BJ (cell line): ENCODE measurements at regions not wholly inside any gene's neighbourhood (a gene's known extent, or its start where the extent isn't known, plus 50 kb on each side); places are given as distances from the start of the nearest gene placed in this dataset.

Source experiments
- CTCF ChIA-PET: fragments of 350-600 bp; formaldehyde crosslinking; extraction: SDS; loops from one replicate; lab custom pipeline; 2021; ENCODE audit warnings: antibody characterized with exemption, inconsistent platforms; lab: Yijun Ruan, JAX
- POLR2A ChIA-PET: fragments of 300-600 bp; sonication (Branson Sonifier 250); formaldehyde crosslinking; extraction: SDS; loops from one replicate; lab custom pipeline; 2021; ENCODE audit warnings: antibody characterized with exemption; lab: Charles Lee
- DNase-seq: peaks from one replicate; pipeline ENCODE4 v3.0.0-alpha.2; 2011; ENCODE audit warnings: low read depth
- H3K27me3 ChIP-seq: 2 replicates; pipeline ENCODE4 v1.6.0; 2011; ENCODE audit warnings: low read length; ENCODE audit not compliant: control insufficient read depth, insufficient read depth
- H3K36me3 ChIP-seq: 2 replicates; pipeline ENCODE4 v1.5.1; 2011; ENCODE audit warnings: low read length; ENCODE audit not compliant: control insufficient read depth, insufficient read depth
- H3K4me3 ChIP-seq: 2 replicates; pipeline ENCODE4 v1.5.1; 2011; ENCODE audit warnings: low read depth, mild to moderate bottlenecking, control low read depth, low read length
- TF ChIP-seq, protein P1 (sequence below): IDR thresholded peaks from 2 replicates; pipeline ENCODE4 v1.5.1; 2011; ENCODE audit warnings: low read depth, mild to moderate bottlenecking, control low read depth, inconsistent platforms, low read length, moderate library complexity; ENCODE audit not compliant: insufficient read depth

DNA sequence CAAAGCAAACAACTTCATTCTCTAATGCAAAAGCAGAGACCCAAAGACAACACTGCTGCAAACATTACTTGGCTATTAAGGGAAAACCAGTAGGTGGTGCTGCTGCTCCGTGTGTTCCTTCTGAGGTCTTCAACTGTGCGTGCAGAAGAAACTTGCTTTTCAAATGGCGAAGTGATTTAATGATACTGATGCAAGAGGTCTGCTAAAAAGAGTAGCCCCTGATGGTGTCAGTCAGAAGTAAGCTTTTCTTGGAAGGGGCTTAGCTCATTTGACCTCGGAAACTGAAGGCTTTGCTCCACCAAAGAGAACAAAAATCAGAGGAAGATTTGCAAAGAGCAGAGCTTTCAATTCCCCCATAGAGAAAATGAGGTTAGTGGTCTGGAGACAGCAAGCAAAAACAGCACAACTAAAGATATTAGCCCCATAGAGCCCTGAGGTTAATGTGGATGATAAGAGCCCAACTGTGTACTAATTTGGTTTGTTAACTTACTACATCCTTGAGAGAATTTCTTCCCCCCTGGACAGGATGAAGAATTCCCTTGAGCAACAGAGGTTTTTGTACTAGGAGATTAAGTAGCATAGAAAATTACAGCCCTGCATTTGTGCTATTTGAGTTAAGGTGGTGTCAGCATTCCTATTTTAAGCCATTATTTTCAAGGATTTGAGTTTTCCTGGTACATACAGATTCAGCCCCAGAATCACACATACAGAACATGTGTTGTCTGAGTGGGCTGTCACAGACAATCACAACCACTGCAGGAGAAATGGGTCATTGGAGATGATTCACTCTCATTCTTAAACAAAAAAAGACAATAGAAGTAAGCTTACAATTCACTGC lies 153.2 kb upstream of the C9orf72 start:
- TF ChIP-seq, protein P1, sequence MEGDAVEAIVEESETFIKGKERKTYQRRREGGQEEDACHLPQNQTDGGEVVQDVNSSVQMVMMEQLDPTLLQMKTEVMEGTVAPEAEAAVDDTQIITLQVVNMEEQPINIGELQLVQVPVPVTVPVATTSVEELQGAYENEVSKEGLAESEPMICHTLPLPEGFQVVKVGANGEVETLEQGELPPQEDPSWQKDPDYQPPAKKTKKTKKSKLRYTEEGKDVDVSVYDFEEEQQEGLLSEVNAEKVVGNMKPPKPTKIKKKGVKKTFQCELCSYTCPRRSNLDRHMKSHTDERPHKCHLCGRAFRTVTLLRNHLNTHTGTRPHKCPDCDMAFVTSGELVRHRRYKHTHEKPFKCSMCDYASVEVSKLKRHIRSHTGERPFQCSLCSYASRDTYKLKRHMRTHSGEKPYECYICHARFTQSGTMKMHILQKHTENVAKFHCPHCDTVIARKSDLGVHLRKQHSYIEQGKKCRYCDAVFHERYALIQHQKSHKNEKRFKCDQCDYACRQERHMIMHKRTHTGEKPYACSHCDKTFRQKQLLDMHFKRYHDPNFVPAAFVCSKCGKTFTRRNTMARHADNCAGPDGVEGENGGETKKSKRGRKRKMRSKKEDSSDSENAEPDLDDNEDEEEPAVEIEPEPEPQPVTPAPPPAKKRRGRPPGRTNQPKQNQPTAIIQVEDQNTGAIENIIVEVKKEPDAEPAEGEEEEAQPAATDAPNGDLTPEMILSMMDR = peak; percentile 76
- no peak for DNase-seq
- ChIA-PET POLR2A (no interaction called here), CTCF (interaction anchor here (0.8 to 4.3 kb wide), 11 partner anchors 10 to 355 kb away, joined by 3 to 68 read pairs (median 4); no protein-coding TSS in a partner anchor)
- Histone ChIP-seq H3K4me3 (no peak overlapping the region), H3K27me3 (no peaks in the 10 kb centered on the region), H3K36me3 (no peaks in the 10 kb centered on the region)

DNA sequence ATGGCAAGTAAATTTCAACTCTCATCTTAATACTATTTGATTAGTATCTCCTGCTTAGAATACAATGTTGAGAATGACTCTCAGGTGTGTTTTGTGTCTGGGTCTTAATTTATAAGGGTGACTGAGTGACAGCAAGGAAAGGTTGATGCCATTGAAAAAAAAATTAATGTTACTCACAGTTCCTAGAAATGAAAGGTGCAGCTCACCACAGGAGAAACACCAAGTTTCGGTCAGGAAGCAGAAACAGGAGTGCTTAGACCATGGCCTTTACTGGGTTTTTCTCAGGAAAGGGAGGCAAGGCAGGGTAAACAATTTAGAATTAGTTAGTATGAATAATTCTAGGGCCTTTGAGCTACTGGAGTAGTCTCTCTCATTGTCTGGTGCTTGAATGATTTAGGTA lies 159.2 kb upstream of the C9orf72 start:
- Histone ChIP-seq H3K4me3 (no peak overlapping the region), H3K27me3 (no peaks in the 10 kb centered on the region), H3K36me3 (no peaks in the 10 kb centered on the region)
- TF ChIP-seq, protein P1 = no peak
- no peak for DNase-seq
- ChIA-PET POLR2A (no interaction called here), CTCF (interaction anchor here (3.1 kb wide), 1 partner anchor 341 kb away, joined by 11 read pairs; no protein-coding TSS in a partner anchor)

DNA sequence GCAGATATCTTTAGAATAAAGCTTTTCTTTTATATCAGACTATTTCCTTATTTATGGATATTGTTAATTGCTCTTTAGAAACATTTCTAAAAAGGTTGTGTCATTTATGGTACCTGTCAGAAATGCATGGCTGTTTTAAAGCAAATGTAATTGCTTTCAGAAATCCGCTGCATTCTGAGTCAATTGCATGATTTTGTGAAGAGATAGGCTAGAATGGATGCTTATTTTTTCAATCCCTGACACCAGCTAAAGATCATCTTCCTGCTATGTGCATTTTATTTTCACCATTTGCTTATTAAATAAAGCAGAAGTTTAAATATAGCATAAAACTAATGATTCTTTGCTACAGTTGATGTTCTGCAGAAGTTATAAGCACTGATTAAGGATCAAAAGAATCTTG lies 170.2 kb upstream of the C9orf72 start:
- ChIA-PET POLR2A (no interaction called here), CTCF (interaction anchor here (0.6 to 0.9 kb wide), 2 partner anchors 17 to 255 kb away, joined by 4 read pairs; no protein-coding TSS in a partner anchor)
- no peak for DNase-seq
- no peaks in the 10 kb centered on the region for H3K36me3 ChIP-seq
- no peaks in the 10 kb centered on the region for H3K27me3 ChIP-seq
- no peak overlapping the region for H3K4me3 ChIP-seq
- TF ChIP-seq, protein P1 = no peak

DNA sequence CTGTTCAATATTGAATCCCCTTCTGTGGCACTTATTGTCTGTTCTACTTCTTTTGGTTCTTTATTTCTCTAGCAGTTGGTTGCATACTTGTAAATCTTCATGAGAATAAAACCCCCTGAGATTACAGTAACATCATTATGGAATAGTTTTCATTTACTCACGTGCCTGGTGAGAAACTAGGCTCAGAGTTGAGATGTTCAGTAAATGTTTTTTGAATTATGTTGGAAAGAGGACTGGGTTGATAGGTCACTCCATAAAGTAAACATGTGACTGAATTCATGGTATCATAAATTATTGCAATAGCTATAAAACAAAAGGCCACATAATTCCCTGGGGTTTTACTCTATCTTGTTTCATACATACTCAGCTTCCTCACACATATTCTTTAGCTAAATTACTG lies 174.2 kb upstream of the C9orf72 start:
- CTCF ChIA-PET = interaction anchor here (0.8 kb wide), 1 partner anchor 73 kb away, joined by 3 read pairs; no protein-coding TSS in a partner anchor

DNA sequence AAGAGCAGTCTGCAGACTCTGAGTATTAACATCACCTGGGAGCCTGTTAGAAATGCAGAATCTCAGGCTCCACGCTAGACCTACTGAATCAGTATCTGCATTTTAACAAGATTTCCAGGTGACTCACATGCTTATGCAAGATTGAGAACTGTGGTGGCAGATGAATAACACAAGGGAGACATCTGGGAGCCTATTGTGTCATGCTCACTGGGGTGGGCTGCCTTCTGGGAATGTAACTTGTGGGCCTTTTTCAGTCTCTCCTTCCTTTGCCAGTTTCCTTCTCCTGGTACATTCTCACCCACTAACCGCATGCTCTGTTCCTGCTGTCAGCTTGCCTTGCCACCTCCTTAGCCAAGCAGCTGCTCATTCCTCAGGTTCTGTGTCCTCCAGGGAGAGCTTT lies 176.6 kb upstream of the C9orf72 start:
- CTCF ChIA-PET = no interaction called here
- no peak overlapping the region for H3K4me3 ChIP-seq
- TF ChIP-seq, protein P1 = no peak
- no peaks in the 10 kb centered on the region for H3K27me3 ChIP-seq
- no peak for DNase-seq
- POLR2A ChIA-PET = no interaction called here
- H3K36me3 ChIP-seq = no peaks in the 10 kb centered on the region

More for the DNA sequence above, 174.2 kb upstream of the C9orf72 start:
- TF ChIP-seq, protein P1 = no peak
- Histone ChIP-seq H3K36me3 (no peaks in the 10 kb centered on the region), H3K4me3 (no peak overlapping the region), H3K27me3 (no peaks in the 10 kb centered on the region)
- DNase-seq = no peak
- POLR2A ChIA-PET = no interaction called here
